ENCODE measurements at regions not wholly inside any gene's neighbourhood (a gene's known extent, or its start where the extent isn't known, plus 50 kb on each side); places are given as distances from the start of the nearest gene placed in this dataset.
A peak's percentile ranks its signal among the peaks of the same experiment; 100 is the strongest.
"Not testable (repeated sequence)": the region's sequence is repeated elsewhere in the genome, so short reads cannot be mapped to it uniquely, and the experiment has no call there.

DNA sequence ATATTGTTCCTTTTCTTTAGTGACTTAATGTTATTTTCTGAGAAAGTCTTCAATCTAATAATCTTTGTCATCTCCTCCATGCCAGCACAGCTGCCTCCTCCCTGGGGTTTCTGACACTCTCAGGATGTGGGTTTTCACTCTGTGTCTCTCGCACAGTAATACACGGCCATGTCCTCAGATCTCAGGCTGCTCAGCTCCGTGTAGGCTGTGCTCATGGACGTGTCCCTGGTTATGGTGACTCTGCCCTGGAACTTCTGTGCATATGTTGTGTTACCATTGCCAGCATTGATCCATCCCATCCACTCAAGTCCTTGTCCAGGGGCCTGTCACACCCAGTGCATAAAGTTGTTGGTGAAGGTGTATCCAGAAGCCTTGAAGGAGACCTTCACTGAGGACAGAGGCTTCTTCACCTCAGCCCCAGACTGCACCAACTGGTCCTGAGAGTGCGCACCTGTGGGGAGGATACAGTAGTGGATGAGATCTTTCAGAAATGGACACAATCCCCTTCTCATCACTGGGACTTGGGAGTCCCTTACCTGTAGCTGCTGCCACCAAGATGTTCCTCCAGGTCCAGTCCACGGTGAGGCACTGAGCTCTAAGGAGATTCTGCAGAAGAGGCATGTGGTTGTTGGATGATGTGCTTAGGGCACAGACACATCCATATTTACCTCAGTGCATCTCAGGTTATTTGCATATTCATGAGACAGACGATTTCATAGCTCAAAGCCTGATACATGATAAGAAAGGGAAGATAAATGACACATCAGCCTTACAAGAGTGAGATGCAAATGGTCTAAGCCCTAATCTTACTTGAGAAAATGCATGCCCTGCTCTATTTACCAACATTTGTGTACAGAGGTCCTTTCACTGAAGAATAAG, 114.7 kb downstream of the OR4M2 start:
- DNase-seq; in situ Hi-C loops (cut with MboI; ENCODE audit: low pct_unique_long_range_greater_than_20kb, low sequenced_read_pairs): not testable (repeated sequence)

DNA sequence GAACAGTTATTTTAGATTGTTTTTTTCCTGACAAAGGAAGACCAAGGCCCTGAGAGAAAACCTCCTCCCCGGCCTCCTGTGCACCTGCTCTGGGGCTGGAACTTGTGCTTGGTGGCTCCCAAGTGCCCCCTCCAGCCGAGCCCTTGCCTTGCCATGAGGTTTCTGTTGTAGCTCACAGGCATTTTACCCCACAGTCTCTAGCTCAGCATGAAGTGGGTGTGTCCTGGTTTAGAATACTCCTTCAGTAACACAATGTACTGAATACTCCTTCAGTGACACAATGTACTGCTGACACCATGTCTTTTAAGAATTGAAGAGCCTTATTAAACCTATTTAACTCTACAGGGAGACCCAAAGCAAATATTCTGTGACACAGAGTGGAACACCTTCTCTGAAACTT, 116.1 kb downstream of the OR4M2 start:
- in situ Hi-C loops (cut with MboI; ENCODE audit: low pct_unique_long_range_greater_than_20kb, low sequenced_read_pairs); DNase-seq: not testable (repeated sequence)

GRCh38 chr15:22200417-22200816, 120.1 kb downstream of the OR4M2 start:
- DNase-seq; in situ Hi-C loops (cut with MboI; ENCODE audit: low pct_unique_long_range_greater_than_20kb, low sequenced_read_pairs): not testable (repeated sequence)

- in situ Hi-C loops (cut with MboI; ENCODE audit: low pct_unique_long_range_greater_than_20kb, low sequenced_read_pairs); DNase-seq: not testable (repeated sequence)
Observed at GRCh38 chr15:22201993-22202659, 121.8 kb downstream of the OR4M2 start.

DNA sequence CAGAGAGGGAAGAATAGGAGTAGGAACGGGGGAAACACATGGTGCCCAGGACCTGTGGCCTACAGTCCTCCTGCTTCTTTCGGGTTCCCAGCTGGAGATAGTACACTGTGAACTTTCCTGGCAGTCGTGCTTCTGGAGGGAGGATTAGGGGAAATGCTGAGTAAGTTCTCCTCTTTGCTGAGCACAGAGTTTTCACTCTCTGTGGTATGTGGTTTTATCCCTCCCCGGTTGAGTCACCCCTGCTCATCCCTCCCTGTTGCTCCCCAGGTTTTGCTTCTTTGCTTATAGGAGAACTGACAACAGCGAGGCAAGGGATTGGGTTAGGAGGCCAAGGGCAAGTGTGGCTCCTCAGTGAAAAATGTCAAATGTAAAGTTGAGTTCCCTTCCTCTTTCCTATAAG, 122.9 kb downstream of the OR4M2 start:
- in situ Hi-C loops (cut with MboI; ENCODE audit: low pct_unique_long_range_greater_than_20kb, low sequenced_read_pairs); DNase-seq: not testable (repeated sequence)

- DNase-seq; in situ Hi-C loops (cut with MboI; ENCODE audit: low pct_unique_long_range_greater_than_20kb, low sequenced_read_pairs): not testable (repeated sequence)
Observed at GRCh38 chr15:22209086-22209485, 128.8 kb downstream of the OR4M2 start.

GRCh38 chr15:22222596-22222995, 142.3 kb downstream of the OR4M2 start:
- in situ Hi-C loops (cut with MboI; ENCODE audit: low pct_unique_long_range_greater_than_20kb, low sequenced_read_pairs); DNase-seq: not testable (repeated sequence)

DNA sequence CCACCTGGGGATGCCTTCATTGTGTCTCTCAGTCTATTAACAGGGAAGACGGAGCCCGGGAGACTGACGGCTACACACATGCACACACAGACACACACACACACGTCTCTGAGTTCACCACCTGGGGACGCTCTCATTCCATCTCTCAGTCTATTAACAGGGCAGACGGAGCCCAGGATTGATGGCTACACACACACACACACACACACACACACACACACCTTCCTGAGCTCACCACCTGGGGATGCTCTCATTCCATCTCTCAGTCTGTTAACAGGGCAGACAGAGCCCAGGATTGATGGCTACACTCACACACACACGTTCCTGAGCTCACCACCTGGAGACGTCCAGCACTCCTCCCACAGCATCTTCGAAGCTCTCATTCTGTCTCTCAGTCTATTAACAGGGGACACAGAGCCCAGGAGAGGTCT, 143.9 kb downstream of the OR4M2 start:
- peak; percentile 23 for DNase-seq
- in situ Hi-C loops (cut with MboI; ENCODE audit: low pct_unique_long_range_greater_than_20kb, low sequenced_read_pairs), result no loop called here

GRCh38 chr15:22224961-22225360, 144.6 kb downstream of the OR4M2 start:
- in situ Hi-C loops (cut with MboI; ENCODE audit: low pct_unique_long_range_greater_than_20kb, low sequenced_read_pairs); DNase-seq: not testable (repeated sequence)

- no peak for DNase-seq
- in situ Hi-C loops (cut with MboI; ENCODE audit: low pct_unique_long_range_greater_than_20kb, low sequenced_read_pairs), result no loop called here
Observed at GRCh38 chr15:22226034-22226790, 145.9 kb downstream of the OR4M2 start.

DNA sequence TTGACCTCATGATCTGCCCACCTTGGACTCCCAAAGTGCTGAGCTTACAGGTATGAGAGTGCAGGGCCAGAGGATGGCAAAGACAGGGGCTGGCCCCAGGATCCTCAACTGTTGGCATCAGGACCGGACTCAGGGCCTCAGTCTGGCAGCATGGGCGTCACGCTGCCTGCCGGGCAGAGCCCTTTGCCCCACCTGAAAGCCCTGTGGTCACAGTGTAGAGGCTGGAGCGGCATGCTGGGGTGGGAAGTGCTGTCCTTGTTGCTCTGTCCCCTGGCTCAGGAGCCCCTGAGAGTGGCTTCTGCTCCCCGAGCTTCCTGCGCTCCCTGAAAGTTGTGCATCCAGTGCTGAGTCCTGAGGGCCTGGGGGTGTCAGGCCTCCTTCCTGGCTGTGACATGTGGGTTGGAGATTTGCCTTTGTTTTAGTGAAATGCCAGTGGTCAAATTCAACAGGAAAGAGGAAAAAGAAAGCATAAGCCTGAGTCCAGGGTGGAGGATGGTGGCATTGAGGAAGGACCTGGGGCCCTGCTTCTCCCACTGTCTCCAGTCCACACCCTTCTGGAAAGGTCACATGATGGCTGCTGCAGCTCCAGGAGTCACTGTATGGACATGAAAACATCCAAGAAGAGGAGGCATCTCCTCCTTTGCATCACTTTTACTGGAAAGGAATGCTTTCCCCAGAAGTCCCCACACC, 147.2 kb downstream of the OR4M2 start:
- no peak for DNase-seq
- in situ Hi-C loops (cut with MboI; ENCODE audit: low pct_unique_long_range_greater_than_20kb, low sequenced_read_pairs), result no loop called here

DNA sequence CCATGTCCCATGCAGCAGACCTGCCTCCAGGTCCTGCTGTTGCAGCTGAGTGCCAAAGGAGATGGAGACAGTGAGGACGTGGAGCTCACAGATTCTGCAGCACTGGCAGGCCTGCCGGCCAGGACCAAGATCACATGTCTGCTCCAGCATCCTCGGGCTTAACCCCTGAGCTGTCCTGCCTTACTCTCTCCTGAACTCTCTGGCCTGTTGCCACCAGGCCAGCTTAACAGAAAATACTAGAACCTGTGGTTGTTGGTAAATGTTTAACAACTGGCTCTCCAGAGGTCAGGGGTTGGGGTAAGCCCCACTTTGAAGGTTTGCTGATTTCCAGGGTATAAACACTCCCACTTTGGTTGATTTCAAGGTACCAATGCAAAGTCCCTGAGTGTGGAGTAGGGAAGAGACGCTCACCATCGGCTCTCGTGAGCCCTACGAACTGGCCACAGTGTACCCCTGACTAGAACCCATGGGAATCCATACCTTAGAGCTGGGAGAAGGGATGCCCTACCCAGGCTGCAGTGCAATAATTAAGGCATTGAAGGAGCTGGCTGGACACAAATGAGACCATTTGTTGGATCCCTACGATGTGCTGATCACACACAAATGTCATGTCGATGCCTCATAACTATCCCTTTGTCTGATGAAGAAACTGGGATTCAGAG, 147.9 kb downstream of the OR4M2 start:
- in situ Hi-C loops (cut with MboI; ENCODE audit: low pct_unique_long_range_greater_than_20kb, low sequenced_read_pairs), result no loop called here
- DNase-seq, result no peak

DNA sequence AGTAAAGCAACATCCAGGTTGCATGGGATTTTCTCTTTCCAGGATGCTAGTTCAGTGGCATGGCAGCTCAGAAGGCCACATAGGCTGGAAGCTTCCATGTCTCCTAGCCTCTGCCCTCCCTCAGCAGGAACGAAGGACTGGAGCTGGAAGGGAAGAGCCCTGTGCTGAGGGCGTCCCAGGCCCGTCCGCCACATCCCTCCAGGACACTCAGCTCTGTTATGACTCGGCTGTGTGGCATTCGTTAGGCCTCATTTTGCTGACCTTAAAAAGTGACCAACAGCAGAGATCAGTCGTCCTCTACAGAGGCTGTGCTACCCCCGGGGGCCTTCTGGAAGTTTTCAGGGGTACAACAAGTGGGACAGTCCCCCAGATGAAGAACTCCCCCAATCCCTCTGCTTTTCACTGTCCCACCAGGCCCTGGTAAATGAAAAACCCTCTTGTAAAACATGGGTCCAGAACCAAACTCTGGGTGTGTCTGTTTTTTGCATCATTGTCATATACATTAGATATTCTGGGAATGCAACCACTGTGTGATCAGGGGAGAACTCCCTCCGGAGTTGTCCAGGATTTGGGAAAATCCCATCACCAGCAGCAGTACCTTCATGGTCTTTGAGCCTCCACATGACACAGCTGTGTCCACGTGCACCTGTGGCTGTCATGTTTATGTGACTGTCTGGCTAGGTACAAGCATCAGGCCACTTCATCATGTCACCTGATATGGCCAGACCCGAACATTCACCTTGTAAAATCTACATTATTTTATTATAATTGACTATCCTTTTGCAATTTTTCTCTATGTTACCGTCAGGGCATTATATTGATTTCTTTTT, 149.9 kb downstream of the OR4M2 start:
- in situ Hi-C loops (cut with MboI; ENCODE audit: low pct_unique_long_range_greater_than_20kb, low sequenced_read_pairs), result no loop called here
- DNase-seq, result no peak

- in situ Hi-C loops (cut with MboI; ENCODE audit: low pct_unique_long_range_greater_than_20kb, low sequenced_read_pairs), result no loop called here
- no peak for DNase-seq
Observed at GRCh38 chr15:22231603-22232002, 151.3 kb downstream of the OR4M2 start.

DNA sequence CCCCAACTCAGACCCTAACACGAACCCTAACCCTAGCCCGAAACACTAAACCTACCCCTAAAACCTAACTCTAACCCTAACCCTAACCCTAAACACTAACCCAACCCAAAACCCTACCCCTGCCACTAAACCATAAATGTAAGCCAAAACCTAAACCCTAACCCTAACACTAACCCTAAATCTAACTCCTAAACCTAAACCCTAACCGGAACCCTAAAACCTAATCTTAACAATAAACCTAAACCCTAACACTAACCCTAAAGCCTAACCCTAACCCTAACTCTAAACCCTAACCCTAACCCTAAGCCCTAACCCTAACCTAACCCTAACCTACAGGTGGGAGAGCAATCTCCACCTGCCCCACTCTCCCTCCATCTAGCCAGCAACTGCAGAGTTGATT, 152.3 kb downstream of the OR4M2 start:
- in situ Hi-C loops (cut with MboI; ENCODE audit: low pct_unique_long_range_greater_than_20kb, low sequenced_read_pairs), result no loop called here

GRCh38 chr15:22235261-22235930, 155.1 kb downstream of the OR4M2 start:
- in situ Hi-C loops (cut with MboI; ENCODE audit: low pct_unique_long_range_greater_than_20kb, low sequenced_read_pairs); DNase-seq: not testable (repeated sequence)

More for the DNA sequence above, 152.3 kb downstream of the OR4M2 start:
- DNase-seq, result no peak

- no peak for DNase-seq
- in situ Hi-C loops (cut with MboI; ENCODE audit: low pct_unique_long_range_greater_than_20kb, low sequenced_read_pairs), result no loop called here
Observed at GRCh38 chr15:22236469-22236868, 156.1 kb downstream of the OR4M2 start.

Data from KBM-7 (cell line).